AG10803 (cell line): ENCODE measurements at regions not wholly inside any gene's neighbourhood (a gene's known extent, or its start where the extent isn't known, plus 50 kb on each side); places are given as distances from the start of the nearest gene placed in this dataset.
A peak's percentile ranks its signal among the peaks of the same experiment; 100 is the strongest.

Experiments used
- DNase-seq: peaks from one replicate; pipeline ENCODE4 v3.0.0; 2010; ENCODE audit warnings: low read depth
- H3K4me3 ChIP-seq: 2 replicates; pipeline ENCODE4 v1.5.1; 2011; ENCODE audit warnings: mild to moderate bottlenecking, low read length, control low read depth
- TF ChIP-seq, protein P1 (sequence below): conservative IDR thresholded peaks from 2 replicates; pipeline ENCODE4 v1.5.1; 2011; ENCODE audit warnings: mild to moderate bottlenecking, low read length, control low read depth, inconsistent platforms

DNA sequence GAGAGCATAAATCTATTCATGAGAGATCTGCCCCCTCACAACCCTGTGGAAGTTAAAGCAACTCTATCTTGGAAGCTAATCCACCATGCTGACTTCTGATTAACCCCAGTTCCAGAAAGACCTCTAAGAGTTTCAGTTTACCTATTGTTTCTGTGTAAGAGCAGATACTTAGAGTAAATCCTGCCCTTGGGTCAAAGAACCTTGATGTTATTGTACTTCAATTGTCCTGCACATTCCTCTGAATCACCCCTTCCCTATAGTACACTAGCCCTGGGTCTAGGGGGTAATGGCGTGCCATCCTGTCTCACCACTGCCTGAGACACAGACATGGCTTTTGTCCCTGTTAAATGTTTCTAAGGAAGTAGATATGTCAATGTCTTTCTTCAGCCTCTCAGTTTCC is 138.6 kb downstream of the CAAP1 start:
- no peak for DNase-seq
- TF ChIP-seq, protein P1, sequence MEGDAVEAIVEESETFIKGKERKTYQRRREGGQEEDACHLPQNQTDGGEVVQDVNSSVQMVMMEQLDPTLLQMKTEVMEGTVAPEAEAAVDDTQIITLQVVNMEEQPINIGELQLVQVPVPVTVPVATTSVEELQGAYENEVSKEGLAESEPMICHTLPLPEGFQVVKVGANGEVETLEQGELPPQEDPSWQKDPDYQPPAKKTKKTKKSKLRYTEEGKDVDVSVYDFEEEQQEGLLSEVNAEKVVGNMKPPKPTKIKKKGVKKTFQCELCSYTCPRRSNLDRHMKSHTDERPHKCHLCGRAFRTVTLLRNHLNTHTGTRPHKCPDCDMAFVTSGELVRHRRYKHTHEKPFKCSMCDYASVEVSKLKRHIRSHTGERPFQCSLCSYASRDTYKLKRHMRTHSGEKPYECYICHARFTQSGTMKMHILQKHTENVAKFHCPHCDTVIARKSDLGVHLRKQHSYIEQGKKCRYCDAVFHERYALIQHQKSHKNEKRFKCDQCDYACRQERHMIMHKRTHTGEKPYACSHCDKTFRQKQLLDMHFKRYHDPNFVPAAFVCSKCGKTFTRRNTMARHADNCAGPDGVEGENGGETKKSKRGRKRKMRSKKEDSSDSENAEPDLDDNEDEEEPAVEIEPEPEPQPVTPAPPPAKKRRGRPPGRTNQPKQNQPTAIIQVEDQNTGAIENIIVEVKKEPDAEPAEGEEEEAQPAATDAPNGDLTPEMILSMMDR = no peak
- no peak overlapping the region for H3K4me3 ChIP-seq

DNA sequence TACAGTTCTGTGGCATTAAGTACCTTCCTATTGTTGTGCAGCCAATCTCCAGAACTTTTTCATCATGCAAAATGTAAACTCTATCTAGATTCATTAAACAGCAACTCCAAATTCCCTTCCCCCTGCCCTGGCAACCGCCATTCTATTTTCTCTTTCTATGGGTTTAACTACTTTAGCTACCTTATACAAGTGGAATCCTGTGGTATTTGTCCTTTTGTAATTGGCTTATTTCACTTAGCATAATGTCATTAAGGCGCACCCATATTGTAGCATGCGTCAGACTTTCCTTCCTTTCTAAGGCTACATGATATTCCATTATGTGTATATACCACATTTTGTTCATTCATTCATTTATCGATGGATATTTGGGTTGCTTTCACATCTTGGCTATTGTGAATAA is 142.4 kb downstream of the CAAP1 start:
- no peak for DNase-seq

DNA sequence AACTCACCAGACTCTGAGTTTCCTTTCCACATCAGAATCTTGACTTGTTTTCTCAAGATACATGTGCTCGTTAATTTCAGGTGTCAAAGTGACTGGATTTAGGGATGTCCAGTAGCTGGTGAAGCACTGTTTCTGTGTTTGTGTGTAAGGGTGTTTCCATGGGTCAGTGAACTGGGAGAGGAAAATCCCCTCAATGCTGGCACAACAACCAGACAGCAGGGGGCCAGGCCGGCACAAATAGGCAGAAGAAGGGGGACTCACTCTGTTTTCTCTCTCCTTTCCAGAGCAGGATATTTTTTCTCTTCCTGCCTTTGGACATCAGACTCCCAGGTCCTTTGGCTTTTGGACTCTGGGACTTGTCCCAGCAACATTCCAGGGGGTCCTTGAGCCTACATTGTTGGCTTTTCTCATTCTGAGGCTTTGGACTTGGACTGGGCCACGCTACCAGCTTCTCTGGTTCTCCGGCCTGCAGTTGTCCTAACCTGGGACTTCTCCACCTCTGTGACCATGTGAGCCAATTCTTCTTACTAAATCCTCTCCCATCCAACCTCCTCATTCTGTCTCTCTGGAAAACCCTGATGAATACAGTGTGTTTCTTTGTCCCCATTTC is 144.0 kb downstream of the CAAP1 start:
- H3K4me3 ChIP-seq = no peak overlapping the region
- DNase-seq = no peak
- TF ChIP-seq, protein P1 = no peak

More for the DNA sequence above, 142.4 kb downstream of the CAAP1 start:
- TF ChIP-seq, protein P1 = no peak
- no peak overlapping the region for H3K4me3 ChIP-seq

DNA sequence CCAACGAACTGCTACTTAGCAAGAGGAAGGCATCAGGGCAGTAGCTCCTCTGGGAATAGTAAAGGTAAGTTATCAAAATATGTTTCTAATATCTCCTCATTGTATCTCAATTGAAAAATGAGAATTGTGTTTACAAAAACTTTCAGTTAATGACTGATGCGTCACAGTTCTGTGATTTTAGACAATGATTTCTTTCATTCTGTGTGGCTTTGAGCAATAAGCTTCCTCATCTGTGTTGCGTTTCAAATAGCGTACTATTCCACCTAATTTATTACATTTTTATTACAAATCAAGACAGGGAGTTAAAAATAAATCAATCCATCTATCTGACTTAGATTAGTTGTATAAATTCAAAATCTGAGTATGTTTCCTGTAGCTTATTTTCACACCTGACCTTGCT is 145.0 kb downstream of the CAAP1 start:
- H3K4me3 ChIP-seq = no peak overlapping the region
- TF ChIP-seq, protein P1 = no peak
- DNase-seq = no peak

DNA sequence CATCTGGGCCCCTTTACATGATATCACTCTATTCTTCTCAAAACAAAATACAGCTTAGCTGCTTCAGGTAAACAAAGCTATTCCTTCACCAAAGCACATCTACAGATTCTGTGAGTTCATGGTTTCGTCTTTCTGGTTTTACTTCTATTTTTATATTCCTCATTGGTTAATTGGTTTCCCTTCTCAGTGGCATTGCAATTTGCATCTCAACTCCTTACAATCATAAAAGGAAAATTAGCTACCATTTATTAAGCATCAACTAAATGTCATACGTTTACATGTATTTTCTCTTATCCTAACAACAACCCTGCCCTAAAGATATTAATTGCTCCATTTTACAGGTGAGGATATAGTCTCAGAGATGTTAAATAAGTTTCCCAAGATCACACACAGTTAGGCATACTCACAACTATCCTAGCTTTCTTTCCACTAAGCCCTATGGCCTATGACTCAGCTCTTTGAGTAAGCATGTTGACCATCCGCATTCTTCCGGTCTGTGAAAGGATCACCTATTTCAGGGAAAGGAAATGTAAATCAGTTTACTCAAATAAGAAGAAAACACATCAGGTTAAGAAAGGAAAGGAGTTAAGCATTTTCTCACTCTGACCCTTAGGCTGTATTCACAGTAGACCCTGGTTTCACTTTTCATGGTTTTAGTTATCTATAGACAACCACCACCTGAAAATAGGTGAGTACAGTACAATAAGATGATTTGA is 146.1 kb downstream of the CAAP1 start:
- DNase-seq = no peak
- no peak overlapping the region for H3K4me3 ChIP-seq
- TF ChIP-seq, protein P1 = no peak

DNA sequence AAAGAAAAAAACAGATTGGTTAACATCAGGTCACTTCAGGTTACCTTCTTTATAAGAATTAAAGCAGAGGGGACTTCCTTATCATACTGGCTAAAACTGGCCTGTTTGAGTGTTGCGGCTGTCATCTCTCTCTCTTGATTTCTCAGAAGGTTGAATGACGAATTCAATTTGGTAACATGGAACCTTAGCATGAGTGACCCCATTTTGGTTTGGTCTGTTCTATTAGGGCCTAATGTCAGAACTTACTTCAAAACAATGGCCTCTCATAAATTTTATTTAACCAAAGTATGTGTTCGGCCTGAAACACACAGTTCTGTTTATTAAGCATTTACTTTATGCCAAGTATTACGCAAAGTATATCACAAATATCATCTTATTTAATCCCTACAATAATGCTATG is 147.5 kb downstream of the CAAP1 start:
- TF ChIP-seq, protein P1 = no peak
- DNase-seq = no peak

DNA sequence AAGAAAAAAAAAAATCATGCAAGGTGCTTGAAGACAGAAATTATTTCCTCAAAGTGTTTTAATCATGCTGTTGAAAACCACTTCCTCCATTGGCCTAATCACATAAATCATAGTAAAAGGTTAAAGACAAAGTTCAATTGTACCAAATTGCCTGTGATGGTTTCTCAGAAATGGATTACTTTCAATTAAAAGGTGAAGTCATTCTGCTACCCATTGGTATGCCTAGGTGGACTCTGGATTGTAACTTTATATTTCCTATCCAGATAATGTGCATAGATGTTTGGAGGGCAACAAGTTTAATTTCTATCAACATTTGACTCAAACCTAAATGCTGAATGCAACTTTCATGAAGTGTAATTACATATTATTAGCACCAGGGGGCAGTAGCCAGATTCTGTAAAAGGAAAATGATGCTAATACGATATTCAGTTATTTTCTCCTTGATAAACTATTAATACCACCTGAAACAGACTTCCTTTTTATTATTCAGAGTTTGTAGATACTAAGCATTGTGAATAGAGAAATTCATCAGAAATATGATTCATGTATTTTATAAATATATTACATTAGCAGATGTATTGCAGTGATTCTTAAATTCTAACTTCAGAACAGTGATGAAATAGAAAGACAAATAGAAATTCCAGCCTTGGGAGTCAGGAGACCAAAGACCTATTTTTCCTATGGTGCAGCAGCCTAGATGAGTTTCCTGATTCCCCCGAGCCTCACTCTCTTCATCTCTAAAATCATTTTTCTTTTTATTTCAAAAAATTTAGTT is 148.2 kb downstream of the CAAP1 start:
- peak; percentile 35 for DNase-seq
- TF ChIP-seq, protein P1 = peak; percentile 77
- no peak overlapping the region for H3K4me3 ChIP-seq

More for the DNA sequence above, 147.5 kb downstream of the CAAP1 start:
- no peak overlapping the region for H3K4me3 ChIP-seq
